HG03520 (cell line): ENCODE measurements at regions not wholly inside any gene's neighbourhood (a gene's known extent, or its start where the extent isn't known, plus 50 kb on each side); places are given as distances from the start of the nearest gene placed in this dataset.

Source experiments
- ATAC-seq: cut with Tn5 transposase; IDR thresholded peaks from one replicate; pipeline ENCODE4 v1.9.1; 2021; ENCODE audit warnings: mild to moderate bottlenecking, moderate library complexity; ENCODE audit not compliant: unreplicated experiment

- no peak for ATAC-seq
Observed at GRCh38 chr20:57071954-57072583, 194.4 kb downstream of the BMP7 start.

DNA sequence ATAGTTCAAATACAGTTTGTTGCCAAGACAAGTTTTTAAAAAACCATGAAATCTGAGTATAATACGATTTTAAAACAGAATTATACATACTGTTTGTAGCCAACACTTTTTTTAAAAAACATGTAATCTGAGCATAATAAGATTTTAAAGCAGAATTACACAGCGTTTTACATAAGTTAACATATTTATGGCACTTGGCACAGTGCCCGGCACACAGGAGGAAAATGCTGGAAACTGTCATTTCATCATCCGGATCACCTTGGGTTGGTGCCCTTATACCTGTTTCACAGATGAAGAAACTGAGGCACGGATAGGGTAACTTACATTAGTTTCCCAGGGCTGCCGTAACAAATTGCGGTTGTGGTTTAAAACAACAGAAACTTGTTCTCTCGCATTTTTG is 193.0 kb downstream of the BMP7 start:
- no peak for ATAC-seq

GRCh38 chr20:57074386-57074785 is 192.1 kb downstream of the BMP7 start:
- ATAC-seq: no peak

DNA sequence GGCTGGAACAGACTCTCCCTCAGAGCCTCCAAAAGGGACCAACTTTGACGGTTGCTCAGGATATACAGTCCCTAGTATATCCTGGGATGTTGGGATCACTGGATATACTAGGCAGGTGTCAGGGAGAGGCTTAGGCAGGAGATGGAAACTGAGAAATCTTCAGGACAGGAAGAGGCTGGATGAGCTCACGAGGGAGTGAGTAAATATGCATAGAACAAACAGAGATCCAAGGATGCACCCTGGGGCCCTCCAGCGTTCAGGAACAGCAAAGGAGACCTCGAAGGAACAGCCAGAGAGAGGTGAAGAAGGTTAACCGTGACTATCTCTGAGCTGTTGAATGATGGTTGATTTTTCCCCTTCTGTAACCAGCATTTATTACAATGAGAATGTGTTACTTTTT is 191.3 kb downstream of the BMP7 start:
- no peak for ATAC-seq

GRCh38 chr20:57075603-57076002 is 190.8 kb downstream of the BMP7 start:
- ATAC-seq: no peak

DNA sequence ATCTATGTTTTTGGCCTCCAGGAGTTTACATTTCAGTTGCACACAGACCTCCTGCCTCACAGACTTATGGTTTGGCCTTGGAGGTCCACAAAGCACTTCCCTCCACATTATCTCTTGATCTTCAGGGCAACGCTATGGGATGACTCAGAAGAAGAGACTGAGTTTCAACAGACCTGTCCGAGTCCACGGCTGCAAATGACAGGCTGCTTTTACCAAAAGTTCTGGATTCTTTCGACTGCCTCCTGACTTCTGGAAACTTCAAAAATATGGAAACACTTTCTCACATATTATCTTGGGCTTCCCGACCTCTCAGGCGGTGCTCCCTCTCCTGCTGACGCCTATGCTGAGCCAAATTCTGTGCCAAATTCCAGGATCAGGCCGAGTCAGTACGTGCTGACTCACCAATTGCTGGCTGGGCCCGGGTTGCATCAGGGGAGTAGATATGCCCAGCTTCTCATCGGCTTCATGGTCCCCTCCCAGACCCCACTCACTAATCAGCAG is 190.2 kb downstream of the BMP7 start:
- no peak for ATAC-seq

DNA sequence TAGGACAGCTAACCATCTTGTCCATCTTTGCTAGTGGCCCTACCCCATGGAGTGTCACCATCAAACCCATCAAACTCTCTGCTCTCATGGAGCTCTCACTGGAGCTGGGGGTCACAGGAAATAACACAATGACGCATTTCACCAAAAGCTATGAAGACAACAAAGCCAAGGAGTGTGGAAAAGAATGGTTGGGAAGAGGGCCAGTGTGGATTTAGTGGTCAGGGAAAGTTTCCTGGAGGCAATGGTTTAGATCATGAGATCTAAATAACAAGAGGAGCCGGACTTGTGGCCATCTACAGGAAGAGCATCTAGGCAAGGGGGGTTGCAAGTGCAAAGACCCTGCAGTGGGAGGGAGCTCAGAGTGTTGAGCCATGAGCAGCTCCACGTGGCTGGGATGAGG is 189.5 kb downstream of the BMP7 start:
- no peak for ATAC-seq

DNA sequence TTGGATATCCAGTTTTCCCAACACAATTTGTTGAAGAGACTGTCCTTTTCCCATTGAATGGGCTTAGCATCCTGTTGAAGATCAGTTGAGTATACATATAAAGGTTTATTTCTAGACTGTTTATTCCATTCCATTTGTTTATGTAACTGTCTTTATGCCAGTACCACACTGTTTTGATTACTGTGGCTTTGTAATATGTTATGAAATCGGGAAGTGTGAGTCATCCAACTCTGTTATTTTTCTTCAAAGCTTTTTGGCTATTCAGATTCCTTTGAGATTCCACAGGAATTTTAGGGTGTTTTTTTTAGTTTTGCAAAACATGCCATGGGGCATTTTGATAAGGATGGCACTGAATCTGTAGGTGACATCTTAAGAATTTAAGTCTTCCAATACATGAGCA is 188.3 kb downstream of the BMP7 start:
- ATAC-seq: no peak

GRCh38 chr20:57079031-57080005 is 187.1 kb downstream of the BMP7 start:
- ATAC-seq: no peak

- no peak for ATAC-seq
Observed at GRCh38 chr20:57080796-57081195, 185.6 kb downstream of the BMP7 start.

- no peak for ATAC-seq
Observed at GRCh38 chr20:57082357-57082945, 184.0 kb downstream of the BMP7 start.

GRCh38 chr20:57083072-57083471 is 183.4 kb downstream of the BMP7 start:
- ATAC-seq: no peak

GRCh38 chr20:57086066-57086465 is 180.4 kb downstream of the BMP7 start:
- ATAC-seq: no peak

DNA sequence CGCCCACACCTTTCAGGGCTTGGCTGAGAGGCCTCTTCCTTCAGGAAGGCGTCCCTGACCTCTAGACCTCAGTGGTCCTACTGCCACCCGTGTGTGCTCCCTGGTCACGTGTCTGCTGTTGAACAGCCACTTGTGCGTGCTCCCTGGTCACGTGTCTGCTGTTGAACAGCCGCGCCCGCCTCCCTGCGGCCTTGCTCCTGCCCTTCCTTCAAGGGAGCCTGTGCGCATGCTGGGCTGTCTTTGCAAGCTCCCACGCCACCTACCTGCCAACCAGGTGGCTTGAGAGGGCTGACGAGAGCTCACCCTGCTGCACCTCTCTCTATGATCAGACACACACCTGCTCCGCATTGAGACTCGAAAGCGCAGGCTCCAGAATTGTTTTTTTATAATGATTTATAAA is 179.3 kb downstream of the BMP7 start:
- no peak for ATAC-seq

- no peak for ATAC-seq
Observed at GRCh38 chr20:57087705-57088104, 178.7 kb downstream of the BMP7 start.

DNA sequence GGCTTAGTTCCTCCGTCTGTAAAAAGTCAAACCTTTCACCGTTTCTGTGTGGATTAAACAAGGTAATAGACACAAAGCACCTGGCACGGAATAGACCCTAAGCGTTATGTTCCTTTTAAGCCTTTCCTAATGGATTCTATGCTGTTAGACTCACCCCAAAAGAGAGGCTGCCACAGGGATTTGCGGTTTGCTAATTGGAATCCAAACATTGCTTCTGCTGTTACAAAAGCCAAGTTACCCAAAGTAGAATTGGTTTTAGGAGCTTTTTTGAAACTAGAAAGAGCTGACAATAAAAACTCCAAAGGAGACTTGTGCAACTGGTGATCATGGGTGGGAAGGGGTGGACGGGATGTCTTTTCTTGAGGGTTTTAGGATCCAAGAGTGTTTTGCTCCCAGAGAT is 178.0 kb downstream of the BMP7 start:
- no peak for ATAC-seq

GRCh38 chr20:57089699-57090144 is 176.7 kb downstream of the BMP7 start:
- no peak for ATAC-seq

GRCh38 chr20:57090590-57091560 is 175.6 kb downstream of the BMP7 start:
- ATAC-seq: no peak

DNA sequence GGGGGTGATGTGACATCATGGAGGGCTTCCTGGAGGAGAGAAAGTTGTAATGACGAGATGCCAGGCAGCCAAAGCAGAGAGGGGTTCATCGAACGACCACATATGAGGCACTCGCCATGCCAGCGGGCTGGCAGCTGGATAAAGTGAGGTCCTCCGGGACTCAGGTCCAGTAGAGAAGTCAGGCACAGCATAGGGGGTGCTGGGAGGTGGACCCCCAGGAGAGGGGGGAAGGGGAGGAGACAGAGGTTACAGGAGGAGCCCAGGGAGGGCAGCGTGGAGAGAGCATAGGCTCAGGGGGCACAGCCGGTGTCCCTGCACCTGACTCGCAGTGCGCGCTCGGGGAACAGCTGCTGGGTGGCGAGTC is 174.7 kb downstream of the BMP7 start:
- peak; percentile 11 for ATAC-seq

- peak; percentile 59 for ATAC-seq
Observed at GRCh38 chr20:57092112-57092899, 174.1 kb downstream of the BMP7 start.
